Suprapubic skin (tissue), 4 donors: ENCODE measurements at regions not wholly inside any gene's neighbourhood (a gene's known extent, or its start where the extent isn't known, plus 50 kb on each side); places are given as distances from the start of the nearest gene placed in this dataset.

Source experiments
- CTCF ChIP-seq, 2 donors: fragments of 200-600 bp in 1 of 2; fragments of 450-650 bp in 1 of 2; sonication (generic) in 1 of 2; IDR thresholded peaks; one replicate each; pipeline ENCODE4 v1.5.1; 2016 to 2019; ENCODE audit warnings: antibody characterized with exemption in 2 of 2, mild to moderate bottlenecking in 1 of 2, moderate library complexity in 1 of 2
- POLR2A ChIP-seq, 2 donors: fragments of 450-650 bp; IDR thresholded peaks; one replicate each; pipeline ENCODE4 v1.6.1; 2017; ENCODE audit warnings: antibody characterized with exemption in 2 of 2, mild to moderate bottlenecking in 2 of 2, moderate library complexity in 2 of 2
- POLR2AphosphoS5 ChIP-seq, 3 donors: sonication (generic); formaldehyde crosslinking; IDR thresholded peaks; one replicate each; pipeline ENCODE4 v1.6.1; 2017; ENCODE audit warnings: antibody characterized with exemption in 3 of 3

- TF ChIP-seq POLR2A (IDR thresholded peaks at IDR 0.05), result no peak
- no peak for TF ChIP-seq CTCF (IDR thresholded peaks at IDR 0.05)
- no peak for TF ChIP-seq POLR2AphosphoS5 (IDR thresholded peaks at IDR 0.05)
These were observed 185.2 kb upstream of the IRS2 start for GRCh38 chr13:109971456-109972090.
